ENCODE measurements at regions not wholly inside any gene's neighbourhood (a gene's known extent, or its start where the extent isn't known, plus 50 kb on each side); places are given as distances from the start of the nearest gene placed in this dataset.

- TF ChIP-seq FOXM1 (IDR thresholded peaks at IDR 0.05; ENCODE audit: borderline replicate concordance) (no peak), SP1 (IDR thresholded peaks at IDR 0.05) (no peak), LEF1 (IDR thresholded peaks at IDR 0.05; ENCODE audit: borderline replicate concordance) (no peak)
These were observed 652.1 kb downstream of the GABRG2 start for GRCh38 chr5:162719720-162720119.

All from HEK293T (cell line).